ENCODE measurements at regions not wholly inside any gene's neighbourhood (a gene's known extent, or its start where the extent isn't known, plus 50 kb on each side); places are given as distances from the start of the nearest gene placed in this dataset.
A peak's percentile ranks its signal among the peaks of the same experiment; 100 is the strongest.

DNA sequence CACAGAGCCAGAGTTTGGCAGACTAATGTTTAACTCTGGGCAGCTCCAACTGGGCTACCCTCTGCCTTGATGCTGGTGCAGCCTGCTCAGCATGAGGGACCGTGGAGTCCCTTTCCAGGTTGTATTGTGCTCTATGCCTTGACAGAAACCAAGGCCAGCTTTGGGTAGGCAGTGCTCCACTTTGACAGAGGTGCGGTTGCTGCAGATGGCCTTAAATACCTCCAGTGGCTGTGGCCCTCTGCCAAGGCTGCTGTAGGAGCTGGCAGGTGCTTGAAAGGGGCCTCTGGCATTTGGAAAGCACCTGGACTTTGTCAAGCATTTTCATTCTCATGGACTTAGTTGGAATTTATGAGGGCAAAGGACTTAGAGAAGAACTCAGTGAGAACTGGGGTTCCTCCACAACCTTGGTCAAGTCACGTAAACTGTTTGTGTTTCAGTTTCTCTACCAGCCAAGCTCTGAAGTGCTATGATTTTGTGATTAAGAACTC lies 249.7 kb upstream of the ZNF462 start:
- Histone ChIP-seq H3K4me2 (peak overlapping the region; percentile 98), H3K9ac (peak overlapping the region; percentile 38; the same call in 1 of the 2 replicates), H3K27ac (peak overlapping the region; percentile 73), H2AFZ (ENCODE audit: low read depth) (no peak overlapping the region), H4K20me1 (ENCODE audit: insufficient read depth) (no peaks in the 10 kb centered on the region), H3K4me3 (IDR thresholded peaks at IDR 0.05; ENCODE audit: insufficient read depth, low read depth, low read length) (no peak overlapping the region), H3K27me3 (ENCODE audit: insufficient read depth, low read depth) (no peaks in the 10 kb centered on the region), H3K4me1 (ENCODE audit: low read depth, poor library complexity, severe bottlenecking) (peaks cover 37% of the 10 kb centered on the region), H3K36me3 (ENCODE audit: insufficient read depth) (no peaks in the 10 kb centered on the region), H3K79me2 (ENCODE audit: insufficient read depth, low read depth) (no peaks in the 10 kb centered on the region)
- TF ChIP-seq CTCF (conservative IDR thresholded peaks at IDR 0.05; ENCODE audit: low read depth, low read length) = no peak

GRCh38 chr9:106615118-106615889 lies 247.7 kb upstream of the ZNF462 start:
- H4K20me1 ChIP-seq (ENCODE audit: insufficient read depth) = no peaks in the 10 kb centered on the region
- H3K4me2 ChIP-seq = no peak overlapping the region
- no peaks in the 10 kb centered on the region for H3K79me2 ChIP-seq (ENCODE audit: insufficient read depth, low read depth)
- H2AFZ ChIP-seq (ENCODE audit: low read depth) = no peak overlapping the region
- TF ChIP-seq CTCF (conservative IDR thresholded peaks at IDR 0.05; ENCODE audit: low read depth, low read length) = no peak
- H3K4me1 ChIP-seq (ENCODE audit: low read depth, poor library complexity, severe bottlenecking) = peaks cover 37% of the 10 kb centered on the region
- no peak overlapping the region for H3K9ac ChIP-seq
- no peak overlapping the region for H3K4me3 ChIP-seq (IDR thresholded peaks at IDR 0.05; ENCODE audit: insufficient read depth, low read depth, low read length)
- no peaks in the 10 kb centered on the region for H3K27me3 ChIP-seq (ENCODE audit: insufficient read depth, low read depth)
- no peaks in the 10 kb centered on the region for H3K36me3 ChIP-seq (ENCODE audit: insufficient read depth)
- H3K27ac ChIP-seq = no peak overlapping the region

- Histone ChIP-seq H3K4me1 (ENCODE audit: low read depth, poor library complexity, severe bottlenecking) (peaks cover 37% of the 10 kb centered on the region), H3K79me2 (ENCODE audit: insufficient read depth, low read depth) (no peaks in the 10 kb centered on the region), H3K9ac (no peak overlapping the region), H3K4me2 (no peak overlapping the region), H3K4me3 (IDR thresholded peaks at IDR 0.05; ENCODE audit: insufficient read depth, low read depth, low read length) (no peak overlapping the region), H3K36me3 (ENCODE audit: insufficient read depth) (no peaks in the 10 kb centered on the region), H3K27ac (no peak overlapping the region), H4K20me1 (ENCODE audit: insufficient read depth) (no peaks in the 10 kb centered on the region), H3K27me3 (ENCODE audit: insufficient read depth, low read depth) (no peaks in the 10 kb centered on the region), H2AFZ (ENCODE audit: low read depth) (no peak overlapping the region)
- no peak for TF ChIP-seq CTCF (conservative IDR thresholded peaks at IDR 0.05; ENCODE audit: low read depth, low read length)
Observed at GRCh38 chr9:106616026-106616425, 246.9 kb upstream of the ZNF462 start.

DNA sequence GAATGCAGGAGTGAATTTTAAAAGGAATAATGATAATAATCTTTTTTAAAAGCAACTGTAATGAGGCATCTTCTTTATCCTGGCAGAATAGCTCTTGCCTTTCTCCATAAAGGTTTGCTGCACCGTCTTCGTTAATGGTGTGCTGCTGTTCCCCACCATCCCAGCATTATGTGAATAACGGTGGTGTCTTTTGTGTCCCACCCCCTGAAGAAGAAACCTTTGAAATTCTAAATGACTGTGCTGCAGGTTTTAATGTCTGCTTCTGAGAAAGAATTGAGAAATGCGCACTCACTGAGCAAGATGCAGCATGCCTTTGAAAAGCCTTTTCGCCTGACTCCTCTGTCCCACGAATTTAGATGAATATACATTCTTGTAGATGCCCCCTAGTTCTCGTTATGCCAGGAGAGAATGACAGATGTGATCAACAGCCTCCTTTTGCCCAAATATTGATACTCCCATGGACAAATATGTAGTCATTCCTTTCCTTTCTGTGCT lies 246.1 kb upstream of the ZNF462 start:
- no peak overlapping the region for H3K4me3 ChIP-seq (IDR thresholded peaks at IDR 0.05; ENCODE audit: insufficient read depth, low read depth, low read length)
- H3K36me3 ChIP-seq (ENCODE audit: insufficient read depth) = no peaks in the 10 kb centered on the region
- H4K20me1 ChIP-seq (ENCODE audit: insufficient read depth) = no peaks in the 10 kb centered on the region
- no peak overlapping the region for H2AFZ ChIP-seq (ENCODE audit: low read depth)
- H3K27me3 ChIP-seq (ENCODE audit: insufficient read depth, low read depth) = no peaks in the 10 kb centered on the region
- H3K4me1 ChIP-seq (ENCODE audit: low read depth, poor library complexity, severe bottlenecking) = peaks cover 32% of the 10 kb centered on the region
- no peak overlapping the region for H3K27ac ChIP-seq
- H3K9ac ChIP-seq = no peak overlapping the region
- H3K79me2 ChIP-seq (ENCODE audit: insufficient read depth, low read depth) = no peaks in the 10 kb centered on the region
- TF ChIP-seq CTCF (conservative IDR thresholded peaks at IDR 0.05; ENCODE audit: low read depth, low read length) = no peak
- no peak overlapping the region for H3K4me2 ChIP-seq

Measured in KMS-11 (cell line).